Raji (cell line): ENCODE measurements at regions not wholly inside any gene's neighbourhood (a gene's known extent, or its start where the extent isn't known, plus 50 kb on each side); places are given as distances from the start of the nearest gene placed in this dataset.

ENCODE experiments used
- POLR2A ChIP-seq: IDR thresholded peaks from 2 replicates; pipeline ENCODE4 v1.6.1; 2011; ENCODE audit warnings: low read depth, low read length, control low read depth; ENCODE audit not compliant: insufficient read depth

GRCh38 chr13:40316301-40316700 lies 350.1 kb downstream of the FOXO1 start:
- TF ChIP-seq POLR2A: no peak

GRCh38 chr13:40317980-40318327 lies 348.5 kb downstream of the FOXO1 start:
- TF ChIP-seq POLR2A: no peak

GRCh38 chr13:40318366-40318765 lies 348.1 kb downstream of the FOXO1 start:
- TF ChIP-seq POLR2A: no peak

GRCh38 chr13:40319699-40320579 lies 346.5 kb downstream of the FOXO1 start:
- TF ChIP-seq POLR2A: no peak

GRCh38 chr13:40328091-40328490 lies 338.4 kb downstream of the FOXO1 start:
- TF ChIP-seq POLR2A: no peak

GRCh38 chr13:40329781-40330485 lies 336.5 kb downstream of the FOXO1 start:
- TF ChIP-seq POLR2A: no peak

- TF ChIP-seq POLR2A: no peak
These were observed 335.5 kb downstream of the FOXO1 start for GRCh38 chr13:40330950-40331349.

- TF ChIP-seq POLR2A: no peak
These were observed 334.6 kb downstream of the FOXO1 start for GRCh38 chr13:40331802-40332201.

GRCh38 chr13:40333226-40333625 lies 333.2 kb downstream of the FOXO1 start:
- no peak for TF ChIP-seq POLR2A

- no peak for TF ChIP-seq POLR2A
These were observed 332.4 kb downstream of the FOXO1 start for GRCh38 chr13:40334031-40334430.

- no peak for TF ChIP-seq POLR2A
These were observed 331.8 kb downstream of the FOXO1 start for GRCh38 chr13:40334616-40335015.

- TF ChIP-seq POLR2A: no peak
These were observed 329.9 kb downstream of the FOXO1 start for GRCh38 chr13:40336228-40337221.

GRCh38 chr13:40337651-40338050 lies 328.8 kb downstream of the FOXO1 start:
- no peak for TF ChIP-seq POLR2A

- no peak for TF ChIP-seq POLR2A
These were observed 328.2 kb downstream of the FOXO1 start for GRCh38 chr13:40338217-40338616.

GRCh38 chr13:40340368-40341095 lies 325.9 kb downstream of the FOXO1 start:
- TF ChIP-seq POLR2A: no peak

GRCh38 chr13:40341096-40341471 lies 325.4 kb downstream of the FOXO1 start:
- no peak for TF ChIP-seq POLR2A
